Dermis microvascular lymphatic vessel endothelial cell (primary cell): ENCODE measurements at regions not wholly inside any gene's neighbourhood (a gene's known extent, or its start where the extent isn't known, plus 50 kb on each side); places are given as distances from the start of the nearest gene placed in this dataset.
A peak's percentile ranks its signal among the peaks of the same experiment; 100 is the strongest.

Source experiments
- DNase-seq, 2 donors: peaks; one replicate each; pipeline versions ENCODE4 v3.0.0 to v3.0.0-alpha.2; 2010; ENCODE audit warnings: low read depth in 2 of 2

- no peak for DNase-seq
Measured at GRCh38 chr18:67381608-67382150, 134.8 kb downstream of the DSEL start.

- DNase-seq, result no peak
Measured at GRCh38 chr18:67380867-67381266, 135.7 kb downstream of the DSEL start.

- DNase-seq, result no peak
Measured at GRCh38 chr18:67379981-67380380, 136.5 kb downstream of the DSEL start.

- DNase-seq, result no peak
Measured at GRCh38 chr18:67376372-67376771, 140.1 kb downstream of the DSEL start.

- DNase-seq, result no peak
Measured at GRCh38 chr18:67373636-67374035, 142.9 kb downstream of the DSEL start.

- no peak for DNase-seq
Measured at GRCh38 chr18:67367540-67367939, 149.0 kb downstream of the DSEL start.

- DNase-seq, result no peak
Measured at GRCh38 chr18:67363694-67364093, 152.8 kb downstream of the DSEL start.

- no peak for DNase-seq
Measured at GRCh38 chr18:67362906-67363305, 153.6 kb downstream of the DSEL start.

GRCh38 chr18:67359873-67360838 lies 156.4 kb downstream of the DSEL start:
- peak; percentile 69 to 96 for DNase-seq

- no peak for DNase-seq
Measured at GRCh38 chr18:67358947-67359346, 157.6 kb downstream of the DSEL start.

GRCh38 chr18:67354692-67355091 lies 161.8 kb downstream of the DSEL start:
- DNase-seq, result no peak

GRCh38 chr18:67354091-67354490 lies 162.4 kb downstream of the DSEL start:
- no peak for DNase-seq

GRCh38 chr18:67347438-67347837 lies 169.1 kb downstream of the DSEL start:
- DNase-seq, result no peak

GRCh38 chr18:67342159-67342558 lies 174.4 kb downstream of the DSEL start:
- no peak for DNase-seq

- DNase-seq, result no peak
Measured at GRCh38 chr18:67337696-67338095, 178.8 kb downstream of the DSEL start.

- no peak for DNase-seq
Measured at GRCh38 chr18:67331857-67332256, 184.7 kb downstream of the DSEL start.

GRCh38 chr18:67319109-67319508 lies 197.4 kb downstream of the DSEL start:
- DNase-seq, result no peak

GRCh38 chr18:67318651-67319050 lies 197.9 kb downstream of the DSEL start:
- no peak for DNase-seq

- DNase-seq, result peak in 1 of 2 donors; percentile 68
Measured at GRCh38 chr18:67310826-67311225, 205.7 kb downstream of the DSEL start.

GRCh38 chr18:67308819-67309218 lies 207.7 kb downstream of the DSEL start:
- DNase-seq, result no peak

- DNase-seq, result peak; percentile 61 to 76
Measured at GRCh38 chr18:67305466-67305865, 211.1 kb downstream of the DSEL start.

GRCh38 chr18:67302043-67302442 lies 214.5 kb downstream of the DSEL start:
- DNase-seq, result peak; percentile 7 to 12

- no peak for DNase-seq
Measured at GRCh38 chr18:67301592-67301991, 214.9 kb downstream of the DSEL start.
